COLO668 (cell line): ENCODE measurements at regions not wholly inside any gene's neighbourhood (a gene's known extent, or its start where the extent isn't known, plus 50 kb on each side); places are given as distances from the start of the nearest gene placed in this dataset.
"Not testable (repeated sequence)": the region's sequence is repeated elsewhere in the genome, so short reads cannot be mapped to it uniquely, and the experiment has no call there.

Experiments
- DNase-seq: peaks from one replicate; lab custom pipeline; 2025; ENCODE audit not compliant: unreplicated experiment; lab: John Stamatoyannopoulos, UW

- DNase-seq, result no peak
Measured at GRCh38 chr9:38342532-38342931, 50.0 kb upstream of the ALDH1B1 start.

DNA sequence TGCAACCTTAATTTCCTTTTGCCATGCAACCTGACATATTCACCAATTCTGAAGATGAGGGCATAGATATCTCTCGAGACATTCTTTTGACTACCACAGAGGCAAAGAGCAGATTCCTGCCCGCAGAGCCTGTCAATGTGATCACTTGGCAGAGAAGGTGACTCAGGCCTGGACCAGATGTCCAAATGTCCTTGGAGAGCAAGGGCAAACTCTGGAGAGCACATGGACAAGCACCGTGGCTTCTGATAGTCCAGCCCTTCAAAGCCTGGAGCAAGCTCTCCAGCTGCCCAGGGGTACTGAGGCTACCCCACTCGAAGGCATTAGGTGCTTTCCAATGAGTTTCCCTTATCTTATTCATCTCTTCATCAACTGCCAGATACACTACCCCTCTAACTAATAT, 50.4 kb upstream of the ALDH1B1 start:
- DNase-seq, result no peak

DNA sequence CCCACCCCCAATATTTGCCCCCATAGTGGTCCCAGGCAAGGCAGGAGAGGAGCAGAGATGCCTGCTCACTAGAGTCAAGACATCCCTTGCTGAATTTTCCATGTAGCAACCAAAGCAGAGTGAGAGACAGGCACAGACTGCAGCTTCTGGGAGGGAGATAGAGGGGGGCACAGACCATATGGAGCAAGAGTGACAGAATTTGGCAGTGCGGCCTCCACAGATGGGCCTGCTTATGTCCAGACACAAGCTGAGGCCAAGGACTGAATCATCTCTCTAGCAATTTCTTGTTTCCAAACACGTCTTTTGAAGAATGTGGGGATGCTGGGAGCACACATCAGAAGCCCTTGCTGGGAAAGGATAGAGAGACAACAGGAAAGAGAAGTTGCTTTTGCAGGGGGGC, 53.0 kb upstream of the ALDH1B1 start:
- DNase-seq, result no peak

DNA sequence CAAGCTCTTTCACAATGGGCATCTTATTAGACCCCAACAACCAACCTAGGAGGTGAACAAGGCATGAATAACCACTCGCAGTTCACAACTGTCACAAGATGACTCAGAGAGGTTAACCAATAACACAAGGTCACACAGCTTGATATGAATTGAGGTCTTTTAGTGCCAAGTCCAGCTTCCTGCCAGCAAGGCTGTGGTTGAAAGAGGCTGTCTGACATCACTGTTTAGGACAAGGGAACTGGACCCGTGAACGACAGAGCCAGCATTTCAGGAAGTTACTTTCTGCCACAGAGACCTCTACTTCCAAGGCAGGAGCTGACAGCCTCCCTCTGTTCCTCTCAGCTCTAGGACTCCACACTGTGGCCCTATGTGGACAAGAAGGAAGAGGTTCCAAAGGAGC, 53.4 kb upstream of the ALDH1B1 start:
- DNase-seq, result no peak

DNA sequence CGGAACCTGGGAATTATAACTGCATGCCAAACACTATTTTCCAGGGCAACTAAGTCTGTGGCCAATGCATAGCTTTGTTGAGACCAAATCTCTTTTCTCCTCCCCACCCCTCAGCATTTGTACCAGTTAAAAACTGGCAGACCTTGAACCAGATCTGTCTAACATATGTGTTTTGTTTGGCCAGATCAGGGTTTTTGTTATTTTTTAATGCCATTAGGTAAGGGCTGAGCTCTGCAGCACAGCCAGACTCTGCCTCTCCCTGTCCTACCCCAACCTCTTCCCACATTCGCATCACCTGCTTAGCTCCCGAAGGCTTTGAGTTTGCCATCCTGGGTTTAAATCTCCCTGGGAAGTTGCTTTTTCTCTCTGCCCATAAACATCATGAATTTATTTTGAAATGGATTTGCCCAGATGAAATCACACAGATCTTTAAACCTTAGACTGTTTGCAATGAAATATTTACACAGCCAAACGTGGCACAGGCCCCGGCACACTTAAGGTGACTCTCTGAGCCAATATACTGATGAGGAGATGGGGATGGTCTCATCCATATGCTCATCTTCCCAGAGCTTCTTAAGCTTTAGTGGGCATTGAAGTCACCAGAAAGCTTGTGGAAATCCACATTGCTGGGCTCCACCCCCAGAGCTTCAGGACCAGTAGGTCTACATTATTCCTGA, 54.0 kb upstream of the ALDH1B1 start:
- DNase-seq, result no peak

DNA sequence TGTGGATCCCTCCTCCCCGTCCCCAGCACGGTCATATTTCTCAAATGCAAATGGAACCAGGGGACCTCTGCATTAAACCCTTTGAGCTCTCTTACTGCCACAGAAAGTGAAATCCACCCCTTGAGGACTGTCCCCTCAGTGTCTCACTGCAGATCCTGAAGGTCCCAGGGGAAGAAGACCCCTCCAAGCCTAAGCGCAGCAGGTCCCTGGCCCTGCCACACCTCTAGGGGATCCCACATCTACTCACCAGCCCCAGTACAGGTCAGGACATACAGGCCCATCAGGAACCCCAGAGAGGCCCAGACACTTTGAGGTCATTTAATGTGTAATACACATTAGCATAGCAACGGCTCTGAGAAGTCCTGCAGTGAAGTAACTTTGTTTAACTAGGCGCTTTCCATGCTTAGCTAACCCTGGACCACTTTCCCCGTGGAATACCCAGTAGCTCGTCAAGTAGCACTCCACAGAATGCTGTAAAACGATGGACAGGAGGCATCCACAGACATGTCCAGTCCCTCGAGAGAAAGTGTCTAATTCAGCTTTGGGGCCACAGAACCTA, 54.7 kb upstream of the ALDH1B1 start:
- DNase-seq, result no peak

DNA sequence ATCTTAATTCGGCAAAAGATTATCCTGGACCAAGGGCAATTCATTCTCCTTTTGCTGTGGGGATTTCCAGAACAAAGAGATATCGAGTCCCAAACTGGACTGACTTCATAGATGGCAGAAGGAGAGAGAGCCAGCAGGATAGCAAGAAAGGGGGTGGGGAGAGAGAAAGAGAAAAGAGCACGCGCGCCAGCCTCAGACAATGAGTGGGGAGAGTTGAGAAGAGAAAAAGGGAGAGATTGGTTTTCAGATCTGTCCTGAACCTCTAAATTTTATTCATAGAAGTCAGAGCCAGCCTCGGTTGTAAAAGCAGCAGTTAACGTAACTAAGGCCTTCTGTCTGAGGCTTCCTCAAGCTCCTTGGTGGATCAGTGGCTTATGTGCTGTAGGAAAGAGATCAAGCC, 55.3 kb upstream of the ALDH1B1 start:
- DNase-seq, result no peak

GRCh38 chr9:38336341-38336740, 56.2 kb upstream of the ALDH1B1 start:
- no peak for DNase-seq

DNA sequence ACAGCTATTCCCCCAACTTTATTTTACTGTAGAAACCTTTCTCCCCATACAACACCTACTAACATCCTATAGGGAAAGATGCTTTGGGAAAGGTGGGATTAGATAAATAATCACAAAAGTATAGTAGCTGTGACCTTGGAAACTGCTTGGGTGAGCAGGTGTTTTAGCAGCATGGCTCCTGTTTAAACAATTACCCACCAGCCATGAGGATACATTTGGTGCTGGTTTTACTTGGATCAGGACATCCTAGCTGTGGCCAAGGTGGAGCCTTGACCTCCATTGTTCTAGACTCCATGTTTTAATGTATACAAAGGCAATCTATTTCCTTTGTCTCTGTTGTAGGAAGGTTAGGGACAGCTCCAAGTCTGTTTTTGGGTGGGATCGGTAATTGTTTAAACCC, 56.8 kb upstream of the ALDH1B1 start:
- no peak for DNase-seq

DNA sequence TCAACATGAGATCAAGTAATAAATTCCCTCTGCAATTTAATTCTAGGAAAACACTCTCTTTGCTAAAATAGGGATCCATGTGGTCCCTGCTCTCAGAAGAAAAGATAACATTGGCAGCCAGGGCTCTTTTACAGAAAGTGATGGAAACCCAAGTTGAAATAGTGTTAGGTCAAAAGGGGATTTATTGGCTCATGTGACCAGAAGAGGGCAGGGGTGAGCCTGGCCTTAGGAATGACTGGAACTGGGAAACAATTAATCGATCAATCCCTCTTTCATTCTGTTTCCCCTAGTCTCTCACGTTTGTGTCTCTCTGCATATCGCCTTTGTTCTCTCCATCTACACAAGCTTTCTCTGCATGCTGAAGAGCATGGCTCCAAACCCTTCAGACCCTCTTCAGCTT, 58.3 kb upstream of the ALDH1B1 start:
- DNase-seq, result peak; percentile 22

- no peak for DNase-seq
Measured at GRCh38 chr9:38333047-38333446, 59.5 kb upstream of the ALDH1B1 start.

GRCh38 chr9:38332625-38333024, 59.9 kb upstream of the ALDH1B1 start:
- DNase-seq, result no peak

DNA sequence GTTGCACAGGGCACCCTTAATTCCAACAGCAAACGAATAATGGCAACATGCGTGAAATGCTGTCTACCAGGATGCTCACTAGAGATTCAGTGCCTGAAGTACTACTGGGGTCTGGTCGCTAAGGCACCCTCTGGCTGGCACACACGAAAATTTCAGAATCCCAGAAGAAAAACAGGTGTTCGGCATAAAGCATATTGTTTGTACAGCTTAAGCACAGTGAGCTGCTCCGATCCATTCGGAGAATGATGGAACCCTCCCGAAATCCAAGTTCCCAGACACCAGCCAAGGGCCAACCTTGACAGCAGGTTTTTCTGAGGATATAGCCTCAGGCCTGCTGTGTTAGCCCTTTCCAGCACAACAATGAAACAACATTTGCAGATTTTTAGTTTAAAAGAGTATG, 61.4 kb upstream of the ALDH1B1 start:
- no peak for DNase-seq

GRCh38 chr9:38329968-38330367, 62.5 kb upstream of the ALDH1B1 start:
- no peak for DNase-seq

DNA sequence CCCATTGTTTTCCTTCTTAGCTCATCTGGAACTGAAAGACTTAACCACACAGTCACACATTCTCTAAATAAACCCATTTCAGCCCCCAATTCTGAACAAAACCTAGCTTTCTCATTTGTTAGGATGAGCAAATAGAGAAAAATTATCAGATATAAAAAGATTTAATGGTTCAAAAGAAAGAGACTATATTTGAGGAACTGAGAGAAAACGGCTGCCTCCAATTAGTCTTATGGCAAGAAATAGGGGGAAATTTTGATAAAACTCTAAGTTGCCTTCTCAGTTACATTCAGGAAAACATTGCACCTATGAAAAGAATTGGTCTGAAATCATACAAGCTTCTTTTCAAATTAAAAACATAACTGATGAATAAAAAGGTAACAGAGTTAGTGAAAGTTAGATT, 63.7 kb upstream of the ALDH1B1 start:
- DNase-seq, result no peak

GRCh38 chr9:38326122-38326521, 66.4 kb upstream of the ALDH1B1 start:
- no peak for DNase-seq

DNA sequence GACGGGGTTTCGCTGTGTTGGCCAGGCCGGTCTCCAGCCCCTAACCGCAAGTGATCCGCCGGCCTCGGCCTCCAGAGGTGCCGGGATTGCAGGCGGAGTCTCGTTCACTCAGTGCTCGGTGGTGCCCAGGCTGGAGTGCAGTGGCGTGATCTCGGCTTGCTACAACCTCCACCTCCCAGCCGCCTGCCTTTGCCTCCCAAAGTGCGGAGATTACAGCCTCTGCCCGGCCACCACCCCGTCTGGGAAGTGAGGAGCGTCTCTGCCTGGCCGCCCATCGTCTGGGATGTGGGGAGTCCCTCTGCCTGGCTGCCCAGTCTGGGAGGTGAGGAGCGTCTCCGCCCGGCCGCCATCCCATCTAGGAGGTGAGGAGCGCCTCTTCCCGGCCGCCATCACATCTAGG, 68.3 kb upstream of the ALDH1B1 start:
- DNase-seq, result not testable (repeated sequence)

DNA sequence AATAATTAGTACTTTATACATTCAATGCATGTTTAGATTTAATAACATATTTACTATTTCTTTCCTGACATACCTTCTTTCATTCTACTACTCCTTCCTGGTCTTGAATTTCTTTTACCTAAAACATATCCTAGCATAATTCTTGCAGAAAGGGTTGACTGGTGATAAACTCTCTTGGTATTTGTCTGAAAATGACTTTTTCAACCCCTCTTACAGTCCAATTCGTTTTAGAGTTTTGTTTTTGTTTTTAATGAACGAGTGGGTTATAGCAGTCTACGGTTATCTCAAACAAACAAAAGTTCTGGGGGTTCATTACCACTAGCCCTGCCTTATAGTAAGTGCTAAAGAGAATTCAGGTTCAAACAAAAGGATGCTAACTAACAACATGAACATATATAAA, 69.6 kb upstream of the ALDH1B1 start:
- no peak for DNase-seq

DNA sequence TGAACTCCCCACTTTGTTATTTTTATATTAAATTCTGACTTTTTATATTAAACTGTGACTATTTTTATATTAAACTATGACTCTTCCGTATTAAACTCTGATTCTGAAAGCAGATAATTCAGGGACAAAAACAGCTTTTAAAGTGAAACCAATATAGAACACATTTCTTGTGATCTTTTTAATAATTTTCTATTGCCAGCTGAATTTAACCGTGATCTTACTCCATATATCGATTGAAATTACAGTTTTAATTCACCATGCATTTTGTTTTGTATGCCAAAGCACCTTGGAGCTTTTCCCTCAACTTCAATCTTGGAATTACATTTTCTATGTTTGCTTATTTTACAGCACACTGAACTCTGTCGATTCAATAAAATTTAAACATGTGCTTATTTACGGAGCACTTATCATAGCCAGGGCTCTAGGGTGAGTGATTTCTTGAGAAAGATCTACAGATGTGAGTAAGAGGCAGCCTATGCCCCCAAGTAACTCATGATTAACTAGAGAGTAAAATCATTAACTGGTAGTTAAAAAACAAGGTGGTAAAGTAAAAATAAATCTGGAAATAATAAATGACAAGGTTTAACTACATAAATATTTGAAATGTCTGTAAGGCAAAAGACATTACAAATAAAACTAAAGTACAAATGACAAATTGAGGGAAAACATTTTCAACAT, 72.9 kb upstream of the ALDH1B1 start:
- no peak for DNase-seq

- DNase-seq, result no peak
Measured at GRCh38 chr9:38318759-38319495, 73.6 kb upstream of the ALDH1B1 start.

DNA sequence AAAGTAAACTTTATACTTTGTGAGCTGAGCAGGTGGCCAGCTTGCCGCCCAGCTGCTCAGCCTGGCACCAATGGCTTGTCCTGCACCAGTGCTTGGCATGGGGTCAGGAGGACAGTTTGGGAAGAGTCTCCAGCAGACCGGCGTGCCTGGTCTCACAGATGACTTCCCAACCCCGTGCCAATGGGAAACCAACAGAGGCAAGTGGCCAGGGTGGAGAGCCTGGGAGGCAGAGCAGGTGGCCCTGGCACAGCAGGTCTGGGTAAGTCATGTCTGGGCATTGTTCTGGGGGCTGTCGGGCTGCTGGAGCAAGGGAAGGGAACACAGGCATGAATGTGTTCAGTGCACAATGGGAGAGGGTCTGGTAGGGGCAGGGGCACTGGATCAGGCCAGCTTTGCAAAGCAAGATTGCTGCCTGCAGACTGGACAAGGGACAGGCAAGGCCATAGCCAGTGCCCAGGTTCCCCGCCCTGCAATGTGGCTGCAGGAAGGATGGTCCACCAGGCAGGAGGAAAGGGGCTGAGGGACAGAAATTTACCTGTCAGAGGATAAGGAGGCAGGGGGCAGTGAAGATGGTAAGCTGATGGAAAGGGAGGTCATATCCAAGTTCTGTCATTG, 76.2 kb upstream of the ALDH1B1 start:
- DNase-seq, result no peak
